GM12864 (cell line): ENCODE measurements at regions not wholly inside any gene's neighbourhood (a gene's known extent, or its start where the extent isn't known, plus 50 kb on each side); places are given as distances from the start of the nearest gene placed in this dataset.

Experiments
- DNase-seq: peaks from one replicate; pipeline ENCODE4 v3.0.0-alpha.2; 2011; ENCODE audit warnings: low read depth
- H3K4me3 ChIP-seq: 2 replicates; pipeline ENCODE4 v1.5.1; 2011; ENCODE audit warnings: mild to moderate bottlenecking, low read depth, low read length, control low read depth
- TF ChIP-seq, protein P1 (sequence below): IDR thresholded peaks from 2 replicates; pipeline ENCODE4 v1.5.1; 2011; ENCODE audit warnings: low read depth, mild to moderate bottlenecking, moderate library complexity, low read length, control low read depth, inconsistent platforms; ENCODE audit errors: missing control alignments

DNA sequence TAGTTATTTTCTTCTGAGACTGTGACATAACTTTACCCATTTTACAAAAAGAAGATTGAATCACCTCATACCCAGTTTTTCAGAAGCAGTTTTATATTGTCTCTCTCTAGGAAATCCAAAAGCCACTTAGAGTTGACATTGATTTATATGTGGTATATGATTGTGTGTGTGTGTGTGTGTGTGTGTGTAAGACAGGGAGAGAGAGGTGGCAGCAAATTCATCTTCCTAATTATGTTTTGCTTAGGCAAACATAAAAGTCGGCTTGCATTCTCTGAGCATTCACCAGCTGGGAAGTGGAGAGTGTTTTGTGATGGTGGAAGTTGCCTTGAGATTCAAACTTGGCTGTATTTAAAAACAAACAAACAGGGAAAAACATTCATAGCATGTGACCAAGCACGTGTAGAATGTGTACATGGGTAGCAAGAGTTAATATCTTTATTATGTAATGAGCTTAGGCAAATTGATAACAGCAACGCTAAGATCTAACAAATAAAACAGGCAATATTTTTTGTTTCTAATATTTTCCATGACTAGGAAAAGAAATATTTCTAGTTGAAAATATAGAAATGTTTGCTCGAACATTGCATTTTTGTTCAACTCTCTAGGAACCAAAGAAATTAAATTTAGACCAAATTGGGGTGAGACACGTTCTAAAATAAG, 64.4 kb upstream of the IGF1R start:
- TF ChIP-seq, protein P1, sequence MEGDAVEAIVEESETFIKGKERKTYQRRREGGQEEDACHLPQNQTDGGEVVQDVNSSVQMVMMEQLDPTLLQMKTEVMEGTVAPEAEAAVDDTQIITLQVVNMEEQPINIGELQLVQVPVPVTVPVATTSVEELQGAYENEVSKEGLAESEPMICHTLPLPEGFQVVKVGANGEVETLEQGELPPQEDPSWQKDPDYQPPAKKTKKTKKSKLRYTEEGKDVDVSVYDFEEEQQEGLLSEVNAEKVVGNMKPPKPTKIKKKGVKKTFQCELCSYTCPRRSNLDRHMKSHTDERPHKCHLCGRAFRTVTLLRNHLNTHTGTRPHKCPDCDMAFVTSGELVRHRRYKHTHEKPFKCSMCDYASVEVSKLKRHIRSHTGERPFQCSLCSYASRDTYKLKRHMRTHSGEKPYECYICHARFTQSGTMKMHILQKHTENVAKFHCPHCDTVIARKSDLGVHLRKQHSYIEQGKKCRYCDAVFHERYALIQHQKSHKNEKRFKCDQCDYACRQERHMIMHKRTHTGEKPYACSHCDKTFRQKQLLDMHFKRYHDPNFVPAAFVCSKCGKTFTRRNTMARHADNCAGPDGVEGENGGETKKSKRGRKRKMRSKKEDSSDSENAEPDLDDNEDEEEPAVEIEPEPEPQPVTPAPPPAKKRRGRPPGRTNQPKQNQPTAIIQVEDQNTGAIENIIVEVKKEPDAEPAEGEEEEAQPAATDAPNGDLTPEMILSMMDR, result no peak
- H3K4me3 ChIP-seq, result no peak overlapping the region
- no peak for DNase-seq

DNA sequence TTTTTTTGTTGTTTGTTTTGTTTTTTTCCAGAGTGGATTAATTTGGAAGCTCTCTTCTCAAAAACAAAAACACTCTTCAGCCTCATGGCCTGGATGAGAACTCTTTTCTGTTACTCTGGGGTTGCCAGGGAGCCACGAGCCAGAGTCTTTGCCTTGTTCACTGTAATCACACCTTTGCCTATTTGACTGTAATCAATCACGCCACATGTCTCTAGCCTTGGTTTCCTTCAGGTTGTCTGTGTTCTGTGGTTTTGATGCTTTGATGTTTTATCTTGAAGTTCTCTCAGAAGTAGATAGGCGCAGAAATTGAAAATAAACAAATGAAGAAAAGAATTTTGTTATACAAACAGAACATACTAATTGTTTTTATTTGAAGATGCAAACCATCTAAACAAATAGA, 62.3 kb upstream of the IGF1R start:
- H3K4me3 ChIP-seq, result no peak overlapping the region
- no peak for DNase-seq
- TF ChIP-seq, protein P1, result no peak

DNA sequence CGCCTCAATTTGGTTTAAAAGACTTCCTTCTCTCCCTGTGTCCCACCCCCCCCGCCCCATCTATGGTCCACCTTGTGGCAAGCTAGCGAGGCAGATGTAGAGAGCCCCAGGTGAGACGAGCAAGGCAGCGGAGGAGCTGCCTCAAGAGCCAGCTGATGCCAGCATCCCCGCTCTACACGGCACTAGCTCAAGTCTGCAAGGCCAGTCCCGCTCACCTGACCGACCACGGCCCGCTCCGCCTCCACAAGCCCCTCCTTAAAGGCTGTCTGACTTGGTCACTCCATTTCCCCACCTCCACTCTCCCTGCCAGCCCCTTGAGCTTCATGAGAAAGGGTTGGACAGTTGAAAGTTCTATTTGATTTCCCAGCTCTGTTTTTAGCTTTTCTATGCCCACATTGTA, 56.2 kb upstream of the IGF1R start:
- TF ChIP-seq, protein P1, result no peak
- H3K4me3 ChIP-seq, result no peak overlapping the region
- no peak for DNase-seq

DNA sequence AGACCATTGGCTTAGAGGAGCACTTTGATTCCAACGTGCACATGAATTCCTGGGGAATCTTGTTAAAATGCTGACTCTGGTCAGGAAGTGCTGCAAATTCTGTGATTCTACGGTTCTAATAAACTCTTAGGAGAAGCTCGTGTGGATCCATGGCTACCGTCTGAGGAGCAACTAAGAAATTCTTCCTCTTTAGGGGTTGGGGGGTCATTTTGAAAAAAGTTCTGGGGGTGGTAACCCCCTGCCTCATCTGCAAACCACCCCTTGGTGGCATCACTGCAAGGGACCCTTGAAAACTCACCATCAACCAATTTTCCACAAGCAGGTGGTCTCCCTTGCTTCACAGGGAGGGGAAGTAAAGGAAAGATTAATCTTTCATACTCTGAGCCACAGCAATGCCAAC, 52.2 kb upstream of the IGF1R start:
- DNase-seq, result no peak
- H3K4me3 ChIP-seq, result no peak overlapping the region
- TF ChIP-seq, protein P1, result no peak

DNA sequence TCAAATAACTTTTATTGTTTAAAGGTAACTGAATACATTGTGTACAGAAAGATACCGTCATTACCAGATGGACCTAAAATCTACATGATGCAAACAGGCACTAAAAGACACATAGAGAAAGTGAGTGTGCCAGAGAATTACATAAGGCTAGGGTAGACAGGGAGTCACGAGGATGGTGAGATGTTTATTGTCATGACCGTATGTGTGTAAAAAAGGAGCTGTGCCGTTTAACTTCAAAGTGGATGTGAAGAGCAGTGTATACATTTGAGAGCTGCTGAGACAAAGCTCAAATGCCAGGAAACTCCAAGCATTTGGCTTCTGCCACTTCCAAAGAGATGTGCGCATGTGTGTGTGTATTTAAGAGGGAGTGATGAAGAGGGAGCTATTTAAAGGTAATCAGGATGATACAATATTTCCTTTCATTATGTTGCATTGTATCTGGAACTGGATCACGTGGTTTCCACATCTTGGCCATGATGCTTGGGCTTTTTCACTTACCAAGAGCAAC, 51.4 kb upstream of the IGF1R start:
- DNase-seq, result no peak
- H3K4me3 ChIP-seq, result no peak overlapping the region
- TF ChIP-seq, protein P1, result no peak

DNA sequence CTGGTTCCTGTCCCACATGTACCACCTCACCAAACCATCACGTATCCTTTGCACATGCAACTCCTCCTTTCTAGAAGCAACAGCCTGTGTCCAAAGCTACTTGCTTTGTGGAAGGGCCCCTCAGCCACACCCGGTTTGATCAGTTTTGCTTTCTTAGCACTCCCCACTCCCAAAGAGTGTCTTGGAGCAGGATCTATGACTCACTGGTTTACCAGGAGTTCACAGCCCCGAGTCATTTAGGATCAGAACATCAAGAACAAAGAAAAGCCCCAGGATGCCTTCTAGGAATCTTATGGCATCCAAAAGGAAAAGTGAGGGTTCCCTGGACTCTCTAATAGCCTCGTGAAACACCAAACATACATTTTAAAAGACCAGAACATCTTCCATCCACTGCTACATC, 50.7 kb upstream of the IGF1R start:
- TF ChIP-seq, protein P1, result no peak
- H3K4me3 ChIP-seq, result no peak overlapping the region
- DNase-seq, result no peak
